GM12874 (cell line): ENCODE measurements at regions not wholly inside any gene's neighbourhood (a gene's known extent, or its start where the extent isn't known, plus 50 kb on each side); places are given as distances from the start of the nearest gene placed in this dataset.

Source experiments
- TF ChIP-seq, protein P1 (sequence below): IDR thresholded peaks from 2 replicates; pipeline ENCODE4 v1.5.1; 2011; ENCODE audit warnings: low read depth, mild to moderate bottlenecking, control low read depth, low read length, moderate library complexity; ENCODE audit not compliant: insufficient read depth

- TF ChIP-seq, protein P1, sequence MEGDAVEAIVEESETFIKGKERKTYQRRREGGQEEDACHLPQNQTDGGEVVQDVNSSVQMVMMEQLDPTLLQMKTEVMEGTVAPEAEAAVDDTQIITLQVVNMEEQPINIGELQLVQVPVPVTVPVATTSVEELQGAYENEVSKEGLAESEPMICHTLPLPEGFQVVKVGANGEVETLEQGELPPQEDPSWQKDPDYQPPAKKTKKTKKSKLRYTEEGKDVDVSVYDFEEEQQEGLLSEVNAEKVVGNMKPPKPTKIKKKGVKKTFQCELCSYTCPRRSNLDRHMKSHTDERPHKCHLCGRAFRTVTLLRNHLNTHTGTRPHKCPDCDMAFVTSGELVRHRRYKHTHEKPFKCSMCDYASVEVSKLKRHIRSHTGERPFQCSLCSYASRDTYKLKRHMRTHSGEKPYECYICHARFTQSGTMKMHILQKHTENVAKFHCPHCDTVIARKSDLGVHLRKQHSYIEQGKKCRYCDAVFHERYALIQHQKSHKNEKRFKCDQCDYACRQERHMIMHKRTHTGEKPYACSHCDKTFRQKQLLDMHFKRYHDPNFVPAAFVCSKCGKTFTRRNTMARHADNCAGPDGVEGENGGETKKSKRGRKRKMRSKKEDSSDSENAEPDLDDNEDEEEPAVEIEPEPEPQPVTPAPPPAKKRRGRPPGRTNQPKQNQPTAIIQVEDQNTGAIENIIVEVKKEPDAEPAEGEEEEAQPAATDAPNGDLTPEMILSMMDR = no peak
Observed at GRCh38 chr5:163867324-163867723, 361.9 kb downstream of the MAT2B start.

DNA sequence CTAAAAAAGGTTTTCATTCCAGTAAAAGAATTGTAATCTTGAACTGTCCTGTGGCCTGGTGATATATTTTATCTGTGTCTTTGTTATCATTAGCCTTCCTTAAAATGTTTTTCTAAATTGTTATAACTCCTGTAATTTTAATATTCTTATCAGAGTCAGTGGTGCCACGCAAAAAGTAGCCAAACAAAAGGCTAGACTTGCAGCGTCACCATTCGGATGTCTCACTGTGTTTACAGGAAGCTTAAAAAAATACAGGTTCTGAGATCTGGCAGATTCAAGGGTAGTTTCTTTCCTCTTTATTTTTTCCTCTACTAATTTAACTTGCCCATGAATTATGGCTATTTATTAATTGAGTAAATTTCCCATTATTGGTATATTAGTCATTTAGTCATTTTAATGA is 362.3 kb downstream of the MAT2B start:
- TF ChIP-seq, protein P1 = no peak

DNA sequence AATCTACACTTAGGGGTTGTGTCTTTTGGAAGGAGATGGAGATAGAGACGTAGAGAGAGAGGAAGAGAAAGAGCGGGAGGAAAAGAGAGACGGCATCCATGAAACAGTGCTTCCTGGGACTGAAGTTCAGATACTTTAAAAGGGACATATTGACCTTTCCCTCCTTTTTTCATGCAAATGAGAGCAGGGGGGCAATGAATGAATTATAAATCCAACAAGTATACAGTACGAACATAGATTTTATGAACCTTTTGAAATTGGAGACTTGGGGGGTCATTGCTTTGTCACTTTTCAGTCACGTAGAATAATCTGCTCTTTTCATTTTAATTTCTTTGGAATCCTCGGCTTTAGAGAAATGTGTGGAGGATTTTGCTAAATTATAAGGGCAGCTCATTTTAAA is 364.2 kb downstream of the MAT2B start:
- TF ChIP-seq, protein P1 = no peak

GRCh38 chr5:163870441-163870840 is 365.0 kb downstream of the MAT2B start:
- TF ChIP-seq, protein P1 = no peak

- TF ChIP-seq, protein P1 = no peak
Observed at GRCh38 chr5:163874431-163874830, 369.0 kb downstream of the MAT2B start.

GRCh38 chr5:163877865-163878264 is 372.4 kb downstream of the MAT2B start:
- TF ChIP-seq, protein P1 = no peak

- TF ChIP-seq, protein P1 = no peak
Observed at GRCh38 chr5:163878490-163878889, 373.1 kb downstream of the MAT2B start.

GRCh38 chr5:163880302-163880701 is 374.9 kb downstream of the MAT2B start:
- TF ChIP-seq, protein P1 = no peak
